ENCODE measurements at regions not wholly inside any gene's neighbourhood (a gene's known extent, or its start where the extent isn't known, plus 50 kb on each side); places are given as distances from the start of the nearest gene placed in this dataset.

- TF ChIP-seq CTCF (IDR thresholded peaks at IDR 0.05; ENCODE audit: low read length) (no peak), EZH2 (optimal IDR thresholded peaks at IDR 0.05; ENCODE audit: low read depth, low read length) (no peak), EZH2phosphoT487 (IDR thresholded peaks at IDR 0.05; ENCODE audit: low read length) (no peak)
Observed at GRCh38 chr13:58488251-58488650, 856.7 kb downstream of the PCDH17 start.
